COR-L47 (cell line): ENCODE measurements at regions not wholly inside any gene's neighbourhood (a gene's known extent, or its start where the extent isn't known, plus 50 kb on each side); places are given as distances from the start of the nearest gene placed in this dataset.
A peak's percentile ranks its signal among the peaks of the same experiment; 100 is the strongest.
"Not testable (repeated sequence)": the region's sequence is repeated elsewhere in the genome, so short reads cannot be mapped to it uniquely, and the experiment has no call there.

Experiments used
- DNase-seq: peaks from one replicate; lab custom pipeline; 2025; lab: John Stamatoyannopoulos, UW

- DNase-seq = no peak
These were observed 402.9 kb upstream of the CLINT1 start for GRCh38 chr5:158261674-158262367.

GRCh38 chr5:158256096-158256495 is 397.2 kb upstream of the CLINT1 start:
- DNase-seq = no peak

- no peak for DNase-seq
These were observed 396.7 kb upstream of the CLINT1 start for GRCh38 chr5:158255609-158256008.

- DNase-seq = no peak
These were observed 387.7 kb upstream of the CLINT1 start for GRCh38 chr5:158246661-158247060.

- DNase-seq = no peak
These were observed 386.6 kb upstream of the CLINT1 start for GRCh38 chr5:158245513-158245912.

GRCh38 chr5:158244882-158245281 is 385.9 kb upstream of the CLINT1 start:
- DNase-seq = no peak

GRCh38 chr5:158236511-158237335 is 377.8 kb upstream of the CLINT1 start:
- no peak for DNase-seq

- DNase-seq = no peak
These were observed 376.2 kb upstream of the CLINT1 start for GRCh38 chr5:158235159-158235547.

GRCh38 chr5:158234323-158235158 is 375.6 kb upstream of the CLINT1 start:
- DNase-seq = no peak

GRCh38 chr5:158233735-158234322 is 374.9 kb upstream of the CLINT1 start:
- no peak for DNase-seq

- DNase-seq = not testable (repeated sequence)
These were observed 368.4 kb upstream of the CLINT1 start for GRCh38 chr5:158227314-158227713.

- no peak for DNase-seq
These were observed 367.6 kb upstream of the CLINT1 start for GRCh38 chr5:158226496-158226895.

- DNase-seq = no peak
These were observed 365.3 kb upstream of the CLINT1 start for GRCh38 chr5:158224253-158224652.

GRCh38 chr5:158223054-158223600 is 364.2 kb upstream of the CLINT1 start:
- no peak for DNase-seq

- no peak for DNase-seq
These were observed 354.0 kb upstream of the CLINT1 start for GRCh38 chr5:158212917-158213316.

GRCh38 chr5:158212237-158212636 is 353.3 kb upstream of the CLINT1 start:
- DNase-seq = no peak

- no peak for DNase-seq
These were observed 350.4 kb upstream of the CLINT1 start for GRCh38 chr5:158209219-158209908.

GRCh38 chr5:158207733-158208132 is 348.8 kb upstream of the CLINT1 start:
- DNase-seq = no peak

GRCh38 chr5:158205992-158206391 is 347.0 kb upstream of the CLINT1 start:
- DNase-seq = no peak

GRCh38 chr5:158203261-158203660 is 344.3 kb upstream of the CLINT1 start:
- peak; percentile 38 for DNase-seq

GRCh38 chr5:158202801-158203200 is 343.9 kb upstream of the CLINT1 start:
- DNase-seq = no peak
